Testis (tissue), 2 donors: ENCODE measurements at regions not wholly inside any gene's neighbourhood (a gene's known extent, or its start where the extent isn't known, plus 50 kb on each side); places are given as distances from the start of the nearest gene placed in this dataset.
"Not testable (repeated sequence)": the region's sequence is repeated elsewhere in the genome, so short reads cannot be mapped to it uniquely, and the experiment has no call there.

Source experiments
- DNase-seq: peaks from one replicate; pipeline ENCODE4 v3.0.0-alpha.2; 2019
- H3K27ac ChIP-seq, 2 donors: fragments of 200-600 bp; sonication (generic); one replicate each; pipeline ENCODE4 v1.5.1; 2019
- H3K27me3 ChIP-seq: fragments of 200-600 bp; sonication (generic); one replicate; pipeline ENCODE4 v1.5.1; 2019
- H3K36me3 ChIP-seq: fragments of 200-600 bp; sonication (generic); one replicate; pipeline ENCODE4 v1.5.1; 2017; ENCODE audit warnings: low read depth; ENCODE audit errors: missing control alignments
- H3K4me1 ChIP-seq: fragments of 200-600 bp; sonication (generic); one replicate; pipeline ENCODE4 v1.5.1; 2019
- H3K4me3 ChIP-seq, 2 donors: fragments of 200-600 bp; sonication (generic); one replicate each; pipeline ENCODE4 v1.5.1; 2017 to 2019
- H3K9me3 ChIP-seq: fragments of 200-600 bp; sonication (generic); one replicate; pipeline ENCODE4 v1.5.1; 2017
- POLR2A ChIP-seq: fragments of 450-650 bp; IDR thresholded peaks from one replicate; pipeline ENCODE4 v1.6.1; 2017; ENCODE audit warnings: antibody characterized with exemption, mild to moderate bottlenecking, moderate library complexity
- WGBS, 2 donors: methylation state at CpG; one replicate each; pipeline ENCODE4 v1.1.5; 2018; 5-methylcytosine and 5-hydroxymethylcytosine counted together
- intact Hi-C: fragments of 100-400 bp; cut with DNase I; formaldehyde crosslinking; loops from one replicate; pipeline ENCODE4 v1.15.1; 2023; ENCODE audit warnings: low total_unique reads
- TF ChIP-seq, protein P1 (sequence below), 3 experiments: fragments of 450-650 bp in 2 of 3; fragments of 200-600 bp in 1 of 3; sonication (generic) in 1 of 3; IDR thresholded peaks; one replicate each; pipeline ENCODE4 v1.5.1; 2016 to 2019; ENCODE audit warnings: antibody characterized with exemption in 3 of 3, mild to moderate bottlenecking in 2 of 3, moderate library complexity in 1 of 3

GRCh38 chr1:183753464-183753891 lies 51.4 kb upstream of the RGL1 start:
- intact Hi-C loops: no loop called here
- H3K4me3 ChIP-seq: no peak overlapping the region
- no peak overlapping the region for H3K27ac ChIP-seq
- H3K36me3 ChIP-seq: no peaks in the 10 kb centered on the region
- TF ChIP-seq, protein P1, sequence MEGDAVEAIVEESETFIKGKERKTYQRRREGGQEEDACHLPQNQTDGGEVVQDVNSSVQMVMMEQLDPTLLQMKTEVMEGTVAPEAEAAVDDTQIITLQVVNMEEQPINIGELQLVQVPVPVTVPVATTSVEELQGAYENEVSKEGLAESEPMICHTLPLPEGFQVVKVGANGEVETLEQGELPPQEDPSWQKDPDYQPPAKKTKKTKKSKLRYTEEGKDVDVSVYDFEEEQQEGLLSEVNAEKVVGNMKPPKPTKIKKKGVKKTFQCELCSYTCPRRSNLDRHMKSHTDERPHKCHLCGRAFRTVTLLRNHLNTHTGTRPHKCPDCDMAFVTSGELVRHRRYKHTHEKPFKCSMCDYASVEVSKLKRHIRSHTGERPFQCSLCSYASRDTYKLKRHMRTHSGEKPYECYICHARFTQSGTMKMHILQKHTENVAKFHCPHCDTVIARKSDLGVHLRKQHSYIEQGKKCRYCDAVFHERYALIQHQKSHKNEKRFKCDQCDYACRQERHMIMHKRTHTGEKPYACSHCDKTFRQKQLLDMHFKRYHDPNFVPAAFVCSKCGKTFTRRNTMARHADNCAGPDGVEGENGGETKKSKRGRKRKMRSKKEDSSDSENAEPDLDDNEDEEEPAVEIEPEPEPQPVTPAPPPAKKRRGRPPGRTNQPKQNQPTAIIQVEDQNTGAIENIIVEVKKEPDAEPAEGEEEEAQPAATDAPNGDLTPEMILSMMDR (IDR thresholded peaks at IDR 0.05): no peak
- TF ChIP-seq POLR2A: no peak
- H3K27me3 ChIP-seq: no peaks in the 10 kb centered on the region
- no peaks in the 10 kb centered on the region for H3K4me1 ChIP-seq
- no peaks in the 10 kb centered on the region for H3K9me3 ChIP-seq
- no peak for DNase-seq

DNA sequence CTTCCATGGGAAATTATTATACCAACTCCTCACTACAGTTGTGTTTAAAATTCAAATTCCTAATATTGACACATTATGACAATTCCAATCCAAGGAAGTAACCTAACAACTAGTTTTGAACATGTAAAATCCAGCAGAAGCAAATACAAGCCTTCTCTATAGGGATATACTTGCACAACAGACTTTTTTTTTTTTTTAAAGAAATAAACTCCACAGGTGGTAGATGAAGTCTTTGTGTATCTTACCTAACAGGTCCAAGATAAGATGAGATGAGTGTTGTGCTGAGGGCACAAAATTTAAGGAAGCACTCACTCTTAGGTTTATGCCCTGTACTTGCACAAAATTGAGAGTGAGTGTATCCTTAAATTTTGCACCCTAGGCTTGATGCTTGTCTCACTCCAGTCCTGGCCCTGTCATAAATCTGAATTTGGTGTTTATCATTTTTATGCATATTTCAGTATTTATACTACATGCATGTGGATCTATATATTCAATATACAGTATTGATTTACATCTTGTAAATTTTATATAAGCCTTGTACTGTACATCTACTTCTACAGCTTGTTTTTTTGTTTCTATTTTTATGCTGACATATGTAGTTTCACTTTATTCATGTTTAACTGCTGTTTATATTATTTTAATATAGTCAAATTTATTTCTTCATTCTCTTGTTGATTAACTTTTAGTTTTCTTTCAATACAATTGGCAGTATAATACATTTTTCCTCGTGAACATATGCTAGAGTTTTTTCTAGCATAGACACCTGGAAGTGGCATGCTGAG lies 60.6 kb upstream of the RGL1 start:
- no peaks in the 10 kb centered on the region for H3K4me1 ChIP-seq
- no peaks in the 10 kb centered on the region for H3K9me3 ChIP-seq
- intact Hi-C loops: no loop called here
- H3K27me3 ChIP-seq: no peaks in the 10 kb centered on the region
- H3K27ac ChIP-seq: no peak overlapping the region
- WGBS, 2 donors: 83 to 96% methylated on average over 1 of the region's 1 CpG
- H3K36me3 ChIP-seq: no peaks in the 10 kb centered on the region
- no peak overlapping the region for H3K4me3 ChIP-seq
- no peak for DNase-seq
- TF ChIP-seq, protein P1 (IDR thresholded peaks at IDR 0.05): no peak
- TF ChIP-seq POLR2A: no peak

- no peak for DNase-seq
- intact Hi-C loops: no loop called here
- no peak for TF ChIP-seq POLR2A
- TF ChIP-seq, protein P1 (IDR thresholded peaks at IDR 0.05): no peak
- Histone ChIP-seq H3K27ac (no peak overlapping the region), H3K4me3 (no peak overlapping the region), H3K4me1 (no peaks in the 10 kb centered on the region), H3K27me3 (no peaks in the 10 kb centered on the region), H3K36me3 (no peaks in the 10 kb centered on the region), H3K9me3 (no peaks in the 10 kb centered on the region)
- WGBS, 2 donors: 86 to 92% methylated on average over 4 of the region's 4 CpGs
Measured at GRCh38 chr1:183742355-183742754, 62.6 kb upstream of the RGL1 start.

- 47 to 49% methylated on average over 6 of the region's 6 CpGs for WGBS, 2 donors
- Histone ChIP-seq H3K4me3 (no peak overlapping the region), H3K27ac (no peak overlapping the region), H3K36me3 (no peaks in the 10 kb centered on the region), H3K9me3 (no peaks in the 10 kb centered on the region), H3K27me3 (no peaks in the 10 kb centered on the region), H3K4me1 (peaks cover 7% of the 10 kb centered on the region)
- intact Hi-C loops: no loop called here
- TF ChIP-seq, protein P1 (IDR thresholded peaks at IDR 0.05): no peak
- TF ChIP-seq POLR2A: no peak
- no peak for DNase-seq
Measured at GRCh38 chr1:183739741-183740271, 65.1 kb upstream of the RGL1 start.

DNA sequence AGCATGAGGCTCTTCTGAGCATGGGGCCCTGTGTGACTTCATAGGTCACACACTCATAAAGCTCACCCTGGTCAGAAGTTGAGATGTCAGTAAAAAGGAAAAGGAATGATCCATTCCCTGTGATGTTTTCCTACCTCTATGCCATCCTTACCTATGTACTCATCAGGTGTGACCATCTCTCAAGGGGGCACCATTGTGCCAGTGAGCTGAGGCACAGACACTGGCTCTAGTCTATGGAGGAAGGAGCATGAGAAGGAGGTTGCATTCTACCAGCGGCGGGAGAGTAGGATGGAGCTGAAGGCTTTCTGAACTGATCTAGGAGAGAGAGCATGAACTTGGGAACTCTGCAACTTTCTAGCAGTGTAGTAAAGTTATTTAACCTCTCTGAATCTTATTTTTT lies 65.8 kb upstream of the RGL1 start:
- no peak overlapping the region for H3K4me3 ChIP-seq
- no peak for DNase-seq
- intact Hi-C loops: no loop called here
- H3K27me3 ChIP-seq: no peaks in the 10 kb centered on the region
- TF ChIP-seq POLR2A: no peak
- TF ChIP-seq, protein P1 (IDR thresholded peaks at IDR 0.05): no peak
- no peaks in the 10 kb centered on the region for H3K9me3 ChIP-seq
- no peaks in the 10 kb centered on the region for H3K36me3 ChIP-seq
- peaks cover 12% of the 10 kb centered on the region for H3K4me1 ChIP-seq
- WGBS, 2 donors: 95% methylated on average over 2 of the region's 2 CpGs
- H3K27ac ChIP-seq: no peak overlapping the region

DNA sequence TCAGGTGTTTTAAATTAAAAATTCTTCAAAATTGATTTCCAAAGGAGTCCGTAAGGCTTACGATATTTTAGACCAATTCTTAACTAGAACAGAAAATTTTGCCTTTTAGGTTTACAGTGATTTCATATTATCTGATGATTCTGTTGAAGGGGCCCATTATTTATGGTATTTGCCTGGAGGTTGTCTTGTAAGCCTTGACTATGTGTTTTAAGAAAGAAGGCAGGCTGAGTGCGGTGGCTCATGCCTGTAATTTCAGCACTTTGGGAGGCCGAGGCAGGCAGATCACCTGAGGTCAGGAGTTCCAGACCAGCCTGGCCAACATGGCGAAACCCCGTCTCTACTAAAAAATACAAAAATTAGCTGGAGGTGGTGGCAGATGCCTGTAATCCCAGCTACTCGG lies 67.0 kb upstream of the RGL1 start:
- H3K27ac ChIP-seq, H3K27me3 ChIP-seq, H3K36me3 ChIP-seq, DNase-seq, intact Hi-C loops, H3K9me3 ChIP-seq, H3K4me3 ChIP-seq: not testable (repeated sequence)
- peaks cover 13% of the 10 kb centered on the region for H3K4me1 ChIP-seq
- WGBS, 2 donors: 95% methylated on average over 7 of the region's 7 CpGs
